BE2C (cell line): ENCODE measurements at regions not wholly inside any gene's neighbourhood (a gene's known extent, or its start where the extent isn't known, plus 50 kb on each side); places are given as distances from the start of the nearest gene placed in this dataset.

ENCODE experiments used
- DNase-seq: peaks from one replicate; pipeline ENCODE4 v3.0.0-alpha.2; 2020
- H3K27me3 ChIP-seq: fragments of 250-450 bp; sonication (Bioruptor Pico); 2 replicates; pipeline ENCODE4 v1.5.1; 2020; ENCODE audit warnings: mild to moderate bottlenecking
- H3K36me3 ChIP-seq: fragments of 250-450 bp; sonication (Bioruptor Pico); 2 replicates; pipeline ENCODE4 v1.5.1; 2020; ENCODE audit warnings: mild to moderate bottlenecking
- H3K4me1 ChIP-seq: fragments of 250-450 bp; sonication (Bioruptor Pico); 2 replicates; pipeline ENCODE4 v1.5.1; 2020
- H3K4me3 ChIP-seq: 2 replicates; pipeline ENCODE4 v1.5.1; 2011; ENCODE audit warnings: low read depth, low read length
- H3K9me3 ChIP-seq: fragments of 250-450 bp; sonication (Bioruptor Pico); 2 replicates; pipeline ENCODE4 v1.5.1; 2020
- CTCF ChIP-seq: IDR thresholded peaks from 2 replicates; pipeline ENCODE4 v1.5.1; 2012; ENCODE audit warnings: mild to moderate bottlenecking, low read depth, low read length

- H3K9me3 ChIP-seq: no peaks in the 10 kb centered on the region; the same call in 1 of the 2 replicates
- no peaks in the 10 kb centered on the region for H3K27me3 ChIP-seq
- H3K36me3 ChIP-seq: no peaks in the 10 kb centered on the region
- TF ChIP-seq CTCF: no peak
- no peak overlapping the region for H3K4me3 ChIP-seq
- DNase-seq: no peak
- peaks cover 7% of the 10 kb centered on the region; the same call in 1 of the 2 replicates for H3K4me1 ChIP-seq
Measured at GRCh38 chr11:115802641-115803040, 298.4 kb upstream of the CADM1 start.

- TF ChIP-seq CTCF: no peak
- Histone ChIP-seq H3K4me1 (peaks cover under 1% of the 10 kb centered on the region; the same call in 1 of the 2 replicates), H3K27me3 (no peaks in the 10 kb centered on the region), H3K9me3 (no peaks in the 10 kb centered on the region), H3K36me3 (no peaks in the 10 kb centered on the region), H3K4me3 (no peak overlapping the region)
- no peak for DNase-seq
Measured at GRCh38 chr11:115792903-115793302, 288.7 kb upstream of the CADM1 start.

- Histone ChIP-seq H3K27me3 (no peaks in the 10 kb centered on the region), H3K4me3 (no peak overlapping the region), H3K9me3 (no peaks in the 10 kb centered on the region), H3K4me1 (peaks cover 13% of the 10 kb centered on the region), H3K36me3 (no peaks in the 10 kb centered on the region)
- no peak for DNase-seq
- no peak for TF ChIP-seq CTCF
Measured at GRCh38 chr11:115787302-115787701, 283.1 kb upstream of the CADM1 start.

GRCh38 chr11:115784796-115785521 is 280.7 kb upstream of the CADM1 start:
- no peak overlapping the region for H3K4me3 ChIP-seq
- H3K27me3 ChIP-seq: no peaks in the 10 kb centered on the region
- H3K4me1 ChIP-seq: peaks cover 13% of the 10 kb centered on the region
- TF ChIP-seq CTCF: no peak
- H3K9me3 ChIP-seq: no peaks in the 10 kb centered on the region
- DNase-seq: peak; percentile 36
- H3K36me3 ChIP-seq: no peaks in the 10 kb centered on the region

- Histone ChIP-seq H3K9me3 (no peaks in the 10 kb centered on the region), H3K4me1 (peaks cover 13% of the 10 kb centered on the region), H3K27me3 (no peaks in the 10 kb centered on the region), H3K4me3 (no peak overlapping the region), H3K36me3 (no peaks in the 10 kb centered on the region)
- TF ChIP-seq CTCF: no peak
- DNase-seq: no peak
Measured at GRCh38 chr11:115780646-115781362, 276.6 kb upstream of the CADM1 start.
